ENCODE measurements at regions not wholly inside any gene's neighbourhood (a gene's known extent, or its start where the extent isn't known, plus 50 kb on each side); places are given as distances from the start of the nearest gene placed in this dataset.

DNA sequence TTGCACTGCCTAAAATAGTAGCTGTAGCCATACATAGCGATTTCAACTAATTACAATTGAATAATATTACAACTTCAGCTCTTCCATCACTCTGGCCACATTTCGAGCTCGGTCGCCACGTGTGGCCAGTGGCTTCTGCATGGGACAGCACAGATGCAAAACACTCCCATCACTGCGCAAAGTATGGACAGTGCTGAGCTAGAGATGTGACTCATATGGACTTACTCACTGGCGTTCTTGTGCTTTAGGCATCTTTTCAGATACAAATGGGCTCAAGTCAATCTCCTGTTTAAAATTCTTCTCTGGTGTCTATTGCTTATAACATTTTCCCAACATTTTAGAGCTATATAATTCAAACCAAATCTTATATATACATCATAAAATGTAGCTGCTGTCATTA, 222.7 kb downstream of the ELAVL2 start:
- no peak overlapping the region for H3K4me3 ChIP-seq (ENCODE audit: low read depth, low read length)
- no peaks in the 10 kb centered on the region for H3K4me1 ChIP-seq (ENCODE audit: control insufficient read depth, insufficient read depth, low read length)
- H3K36me3 ChIP-seq (ENCODE audit: control insufficient read depth in 2 of 2, insufficient read depth in 1 of 2, low read length in 2 of 2): peaks cover 0 to 8% of the 10 kb centered on the region in 2 experiments; a peak in 1 of 3 replicates
- TF ChIP-seq ZNF146 (tag by site-specific recombination; IDR thresholded peaks at IDR 0.05) (no peak), ZFP69B (tag by site-specific recombination; IDR thresholded peaks at IDR 0.05) (no peak), ZNF426 (tag by site-specific recombination; IDR thresholded peaks at IDR 0.05) (no peak), ZSCAN16 (tag by site-specific recombination; IDR thresholded peaks at IDR 0.05) (no peak), FEZF1 (tag by site-specific recombination; IDR thresholded peaks at IDR 0.05) (no peak), ZNF621 (tag by site-specific recombination; IDR thresholded peaks at IDR 0.05) (no peak), ZNF544 (tag by site-specific recombination; IDR thresholded peaks at IDR 0.05) (no peak), ZNF629 (tag by site-specific recombination; IDR thresholded peaks at IDR 0.05) (no peak)
- TF ChIP-seq, protein P1, sequence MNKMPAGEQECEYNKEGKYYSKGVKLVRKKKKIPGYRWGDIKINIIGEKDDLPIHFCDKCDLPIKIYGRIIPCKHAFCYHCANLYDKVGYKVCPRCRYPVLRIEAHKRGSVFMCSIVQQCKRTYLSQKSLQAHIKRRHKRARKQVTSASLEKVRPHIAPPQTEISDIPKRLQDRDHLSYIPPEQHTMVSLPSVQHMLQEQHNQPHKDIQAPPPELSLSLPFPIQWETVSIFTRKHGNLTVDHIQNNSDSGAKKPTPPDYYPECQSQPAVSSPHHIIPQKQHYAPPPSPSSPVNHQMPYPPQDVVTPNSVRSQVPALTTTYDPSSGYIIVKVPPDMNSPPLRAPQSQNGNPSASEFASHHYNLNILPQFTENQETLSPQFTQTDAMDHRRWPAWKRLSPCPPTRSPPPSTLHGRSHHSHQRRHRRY (tag by site-specific recombination; IDR thresholded peaks at IDR 0.05): no peak
- TF ChIP-seq, protein P2, sequence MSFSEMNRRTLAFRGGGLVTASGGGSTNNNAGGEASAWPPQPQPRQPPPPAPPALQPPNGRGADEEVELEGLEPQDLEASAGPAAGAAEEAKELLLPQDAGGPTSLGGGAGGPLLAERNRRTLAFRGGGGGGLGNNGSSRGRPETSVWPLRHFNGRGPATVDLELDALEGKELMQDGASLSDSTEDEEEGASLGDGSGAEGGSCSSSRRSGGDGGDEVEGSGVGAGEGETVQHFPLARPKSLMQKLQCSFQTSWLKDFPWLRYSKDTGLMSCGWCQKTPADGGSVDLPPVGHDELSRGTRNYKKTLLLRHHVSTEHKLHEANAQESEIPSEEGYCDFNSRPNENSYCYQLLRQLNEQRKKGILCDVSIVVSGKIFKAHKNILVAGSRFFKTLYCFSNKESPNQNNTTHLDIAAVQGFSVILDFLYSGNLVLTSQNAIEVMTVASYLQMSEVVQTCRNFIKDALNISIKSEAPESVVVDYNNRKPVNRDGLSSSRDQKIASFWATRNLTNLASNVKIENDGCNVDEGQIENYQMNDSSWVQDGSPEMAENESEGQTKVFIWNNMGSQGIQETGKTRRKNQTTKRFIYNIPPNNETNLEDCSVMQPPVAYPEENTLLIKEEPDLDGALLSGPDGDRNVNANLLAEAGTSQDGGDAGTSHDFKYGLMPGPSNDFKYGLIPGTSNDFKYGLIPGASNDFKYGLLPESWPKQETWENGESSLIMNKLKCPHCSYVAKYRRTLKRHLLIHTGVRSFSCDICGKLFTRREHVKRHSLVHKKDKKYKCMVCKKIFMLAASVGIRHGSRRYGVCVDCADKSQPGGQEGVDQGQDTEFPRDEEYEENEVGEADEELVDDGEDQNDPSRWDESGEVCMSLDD (tag by site-specific recombination; IDR thresholded peaks at IDR 0.05): no peak
- TF ChIP-seq, protein P3, sequence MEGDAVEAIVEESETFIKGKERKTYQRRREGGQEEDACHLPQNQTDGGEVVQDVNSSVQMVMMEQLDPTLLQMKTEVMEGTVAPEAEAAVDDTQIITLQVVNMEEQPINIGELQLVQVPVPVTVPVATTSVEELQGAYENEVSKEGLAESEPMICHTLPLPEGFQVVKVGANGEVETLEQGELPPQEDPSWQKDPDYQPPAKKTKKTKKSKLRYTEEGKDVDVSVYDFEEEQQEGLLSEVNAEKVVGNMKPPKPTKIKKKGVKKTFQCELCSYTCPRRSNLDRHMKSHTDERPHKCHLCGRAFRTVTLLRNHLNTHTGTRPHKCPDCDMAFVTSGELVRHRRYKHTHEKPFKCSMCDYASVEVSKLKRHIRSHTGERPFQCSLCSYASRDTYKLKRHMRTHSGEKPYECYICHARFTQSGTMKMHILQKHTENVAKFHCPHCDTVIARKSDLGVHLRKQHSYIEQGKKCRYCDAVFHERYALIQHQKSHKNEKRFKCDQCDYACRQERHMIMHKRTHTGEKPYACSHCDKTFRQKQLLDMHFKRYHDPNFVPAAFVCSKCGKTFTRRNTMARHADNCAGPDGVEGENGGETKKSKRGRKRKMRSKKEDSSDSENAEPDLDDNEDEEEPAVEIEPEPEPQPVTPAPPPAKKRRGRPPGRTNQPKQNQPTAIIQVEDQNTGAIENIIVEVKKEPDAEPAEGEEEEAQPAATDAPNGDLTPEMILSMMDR (tag by site-specific recombination; IDR thresholded peaks at IDR 0.05): no peak
- no peaks in the 10 kb centered on the region for H3K9me3 ChIP-seq (ENCODE audit: control insufficient read depth, insufficient read depth, low read depth, low read length)
- ChIA-PET POLR2A (no interaction called here), CTCF (interaction anchor here (0.6 kb wide), 1 partner anchor 1154 kb away, joined by 3 read pairs; no protein-coding TSS in a partner anchor)
- H3K27ac ChIP-seq (ENCODE audit: extremely low read depth, low read depth, low read length): no peak overlapping the region

DNA sequence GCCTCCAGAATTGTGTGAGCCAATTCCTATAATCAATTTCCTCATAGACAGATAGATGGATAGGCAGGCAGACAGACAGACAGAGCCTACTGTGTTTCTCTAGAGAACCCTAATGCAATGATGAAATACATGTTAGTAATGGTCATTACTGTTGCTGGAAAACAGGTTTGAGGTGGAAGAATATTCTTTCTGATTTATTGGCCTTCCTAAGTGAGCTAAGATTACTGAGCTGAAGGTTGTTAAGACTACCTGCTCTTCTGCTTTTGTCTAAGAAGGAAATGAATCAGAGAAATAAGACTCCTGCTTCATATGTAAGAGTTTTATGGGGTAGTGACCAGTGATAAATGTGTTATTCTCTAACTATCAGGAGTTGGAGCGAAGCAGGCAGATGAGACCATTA, 219.9 kb downstream of the ELAVL2 start:
- Histone ChIP-seq H3K36me3 (ENCODE audit: control insufficient read depth in 2 of 2, insufficient read depth in 1 of 2, low read length in 2 of 2) (peaks cover 0 to 8% of the 10 kb centered on the region in 2 experiments; a peak in 1 of 3 replicates), H3K4me1 (ENCODE audit: control insufficient read depth, insufficient read depth, low read length) (no peaks in the 10 kb centered on the region), H3K9me3 (ENCODE audit: control insufficient read depth, insufficient read depth, low read depth, low read length) (no peaks in the 10 kb centered on the region), H3K27ac (ENCODE audit: extremely low read depth, low read depth, low read length) (no peak overlapping the region), H3K4me3 (ENCODE audit: low read depth, low read length) (no peak overlapping the region)
- TF ChIP-seq BCL11A (tag by site-specific recombination; IDR thresholded peaks at IDR 0.05; ENCODE audit: low read depth) (no peak), FEZF1 (tag by site-specific recombination; IDR thresholded peaks at IDR 0.05) (no peak), ZNF2 (tag by site-specific recombination; IDR thresholded peaks at IDR 0.05) (no peak), ZNF530 (tag by site-specific recombination; IDR thresholded peaks at IDR 0.05; ENCODE audit: low read depth) (no peak), ZNF10 (tag by site-specific recombination; IDR thresholded peaks at IDR 0.05) (no peak), WT1 (tag by site-specific recombination; IDR thresholded peaks at IDR 0.05) (no peak), SALL2 (tag by site-specific recombination; IDR thresholded peaks at IDR 0.05; ENCODE audit: borderline replicate concordance) (no peak), ZNF621 (tag by site-specific recombination; IDR thresholded peaks at IDR 0.05) (no peak), SCRT1 (tag by site-specific recombination; IDR thresholded peaks at IDR 0.05; ENCODE audit: borderline replicate concordance) (no peak), ZNF624 (tag by site-specific recombination; IDR thresholded peaks at IDR 0.05) (no peak), SETDB1 (IDR thresholded peaks at IDR 0.05; ENCODE audit: insufficient read length, low read length) (no peak), ZNF768 (tag by site-specific recombination; IDR thresholded peaks at IDR 0.05) (no peak), YY2 (tag by site-specific recombination; IDR thresholded peaks at IDR 0.05) (no peak), ZNF175 (tag by site-specific recombination; IDR thresholded peaks at IDR 0.05) (no peak), ZNF544 (tag by site-specific recombination; IDR thresholded peaks at IDR 0.05) (no peak), ZNF426 (tag by site-specific recombination; IDR thresholded peaks at IDR 0.05) (no peak)
- TF ChIP-seq, protein P4, sequence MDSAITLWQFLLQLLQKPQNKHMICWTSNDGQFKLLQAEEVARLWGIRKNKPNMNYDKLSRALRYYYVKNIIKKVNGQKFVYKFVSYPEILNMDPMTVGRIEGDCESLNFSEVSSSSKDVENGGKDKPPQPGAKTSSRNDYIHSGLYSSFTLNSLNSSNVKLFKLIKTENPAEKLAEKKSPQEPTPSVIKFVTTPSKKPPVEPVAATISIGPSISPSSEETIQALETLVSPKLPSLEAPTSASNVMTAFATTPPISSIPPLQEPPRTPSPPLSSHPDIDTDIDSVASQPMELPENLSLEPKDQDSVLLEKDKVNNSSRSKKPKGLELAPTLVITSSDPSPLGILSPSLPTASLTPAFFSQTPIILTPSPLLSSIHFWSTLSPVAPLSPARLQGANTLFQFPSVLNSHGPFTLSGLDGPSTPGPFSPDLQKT (IDR thresholded peaks at IDR 0.05; ENCODE audit: borderline replicate concordance, low read depth, low read length): no peak
- TF ChIP-seq, protein P5, sequence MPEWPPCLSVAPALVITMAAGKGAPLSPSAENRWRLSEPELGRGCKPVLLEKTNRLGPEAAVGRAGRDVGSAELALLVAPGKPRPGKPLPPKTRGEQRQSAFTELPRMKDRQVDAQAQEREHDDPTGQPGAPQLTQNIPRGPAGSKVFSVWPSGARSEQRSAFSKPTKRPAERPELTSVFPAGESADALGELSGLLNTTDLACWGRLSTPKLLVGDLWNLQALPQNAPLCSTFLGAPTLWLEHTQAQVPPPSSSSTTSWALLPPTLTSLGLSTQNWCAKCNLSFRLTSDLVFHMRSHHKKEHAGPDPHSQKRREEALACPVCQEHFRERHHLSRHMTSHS (tag by site-specific recombination; IDR thresholded peaks at IDR 0.05): no peak
- TF ChIP-seq, protein P6, sequence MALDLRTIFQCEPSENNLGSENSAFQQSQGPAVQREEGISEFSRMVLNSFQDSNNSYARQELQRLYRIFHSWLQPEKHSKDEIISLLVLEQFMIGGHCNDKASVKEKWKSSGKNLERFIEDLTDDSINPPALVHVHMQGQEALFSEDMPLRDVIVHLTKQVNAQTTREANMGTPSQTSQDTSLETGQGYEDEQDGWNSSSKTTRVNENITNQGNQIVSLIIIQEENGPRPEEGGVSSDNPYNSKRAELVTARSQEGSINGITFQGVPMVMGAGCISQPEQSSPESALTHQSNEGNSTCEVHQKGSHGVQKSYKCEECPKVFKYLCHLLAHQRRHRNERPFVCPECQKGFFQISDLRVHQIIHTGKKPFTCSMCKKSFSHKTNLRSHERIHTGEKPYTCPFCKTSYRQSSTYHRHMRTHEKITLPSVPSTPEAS (tag by site-specific recombination; IDR thresholded peaks at IDR 0.05): no peak
- CTCF ChIA-PET: no interaction called here
- POLR2A ChIA-PET: no interaction called here
